ENCODE measurements at regions not wholly inside any gene's neighbourhood (a gene's known extent, or its start where the extent isn't known, plus 50 kb on each side); places are given as distances from the start of the nearest gene placed in this dataset.
"Not testable (repeated sequence)": the region's sequence is repeated elsewhere in the genome, so short reads cannot be mapped to it uniquely, and the experiment has no call there.

GRCh38 chr4:25981749-25982148 lies 67.7 kb downstream of the SMIM20 start:
- Histone ChIP-seq H3K4me1 (ENCODE audit: control insufficient read depth, insufficient read depth, low read length) (no peaks in the 10 kb centered on the region), H3K27me3 (ENCODE audit: control insufficient read depth, insufficient read depth, low read length) (peaks cover 14% of the 10 kb centered on the region), H3K9me3 (replicated peaks; ENCODE audit: low read length) (no peaks in the 10 kb centered on the region), H3K4me3 (ENCODE audit: low read length) (no peak overlapping the region), H3K4me2 (ENCODE audit: low read length) (no peak overlapping the region), H3K9ac (ENCODE audit: low read depth, low read length) (no peak overlapping the region), H3K36me3 (ENCODE audit: insufficient read depth, low read length) (no peaks in the 10 kb centered on the region)

- no peaks in the 10 kb centered on the region for H3K36me3 ChIP-seq (ENCODE audit: insufficient read depth, low read length)
- peaks cover 12% of the 10 kb centered on the region for H3K27me3 ChIP-seq (ENCODE audit: control insufficient read depth, insufficient read depth, low read length)
- H3K9ac ChIP-seq (ENCODE audit: low read depth, low read length): no peak overlapping the region
- H3K4me1 ChIP-seq (ENCODE audit: control insufficient read depth, insufficient read depth, low read length): no peaks in the 10 kb centered on the region
- H3K4me2 ChIP-seq (ENCODE audit: low read length): no peak overlapping the region
- H3K4me3 ChIP-seq (ENCODE audit: low read length): no peak overlapping the region
- H3K9me3 ChIP-seq (replicated peaks; ENCODE audit: low read length): no peaks in the 10 kb centered on the region
Measured at GRCh38 chr4:25982962-25983361, 68.9 kb downstream of the SMIM20 start.

GRCh38 chr4:25984266-25984665 lies 70.2 kb downstream of the SMIM20 start:
- no peaks in the 10 kb centered on the region for H3K36me3 ChIP-seq (ENCODE audit: insufficient read depth, low read length)
- no peak overlapping the region for H3K9ac ChIP-seq (ENCODE audit: low read depth, low read length)
- peaks cover 3% of the 10 kb centered on the region for H3K4me1 ChIP-seq (ENCODE audit: control insufficient read depth, insufficient read depth, low read length)
- H3K27me3 ChIP-seq (ENCODE audit: control insufficient read depth, insufficient read depth, low read length): peaks cover 12% of the 10 kb centered on the region
- H3K4me3 ChIP-seq (ENCODE audit: low read length): no peak overlapping the region
- H3K4me2 ChIP-seq (ENCODE audit: low read length): no peak overlapping the region
- H3K9me3 ChIP-seq (replicated peaks; ENCODE audit: low read length): no peaks in the 10 kb centered on the region

GRCh38 chr4:25984796-25985195 lies 70.8 kb downstream of the SMIM20 start:
- Histone ChIP-seq H3K4me3 (ENCODE audit: low read length) (no peak overlapping the region), H3K36me3 (ENCODE audit: insufficient read depth, low read length) (no peaks in the 10 kb centered on the region), H3K27me3 (ENCODE audit: control insufficient read depth, insufficient read depth, low read length) (peaks cover 12% of the 10 kb centered on the region), H3K9me3 (replicated peaks; ENCODE audit: low read length) (no peaks in the 10 kb centered on the region), H3K4me2 (ENCODE audit: low read length) (no peak overlapping the region), H3K9ac (ENCODE audit: low read depth, low read length) (no peak overlapping the region), H3K4me1 (ENCODE audit: control insufficient read depth, insufficient read depth, low read length) (peaks cover 3% of the 10 kb centered on the region)

- peaks cover 3% of the 10 kb centered on the region for H3K4me1 ChIP-seq (ENCODE audit: control insufficient read depth, insufficient read depth, low read length)
- no peaks in the 10 kb centered on the region for H3K9me3 ChIP-seq (replicated peaks; ENCODE audit: low read length)
- no peak overlapping the region for H3K4me2 ChIP-seq (ENCODE audit: low read length)
- H3K27me3 ChIP-seq (ENCODE audit: control insufficient read depth, insufficient read depth, low read length): peaks cover 12% of the 10 kb centered on the region
- no peak overlapping the region for H3K9ac ChIP-seq (ENCODE audit: low read depth, low read length)
- H3K4me3 ChIP-seq (ENCODE audit: low read length): no peak overlapping the region
- H3K36me3 ChIP-seq (ENCODE audit: insufficient read depth, low read length): no peaks in the 10 kb centered on the region
Measured at GRCh38 chr4:25986807-25987206, 72.8 kb downstream of the SMIM20 start.

GRCh38 chr4:25991340-25991739 lies 77.3 kb downstream of the SMIM20 start:
- Histone ChIP-seq H3K4me1 (ENCODE audit: control insufficient read depth, insufficient read depth, low read length) (peaks cover 3% of the 10 kb centered on the region), H3K9me3 (replicated peaks; ENCODE audit: low read length) (no peaks in the 10 kb centered on the region), H3K9ac (ENCODE audit: low read depth, low read length) (no peak overlapping the region), H3K36me3 (ENCODE audit: insufficient read depth, low read length) (no peaks in the 10 kb centered on the region), H3K4me3 (ENCODE audit: low read length) (no peak overlapping the region), H3K4me2 (ENCODE audit: low read length) (no peak overlapping the region), H3K27me3 (ENCODE audit: control insufficient read depth, insufficient read depth, low read length) (peaks cover 6% of the 10 kb centered on the region)

- Histone ChIP-seq H3K4me1 (ENCODE audit: control insufficient read depth, insufficient read depth, low read length) (no peaks in the 10 kb centered on the region), H3K36me3 (ENCODE audit: insufficient read depth, low read length) (no peaks in the 10 kb centered on the region), H3K9me3 (replicated peaks; ENCODE audit: low read length) (no peaks in the 10 kb centered on the region), H3K27me3 (ENCODE audit: control insufficient read depth, insufficient read depth, low read length) (no peaks in the 10 kb centered on the region), H3K9ac (ENCODE audit: low read depth, low read length) (no peak overlapping the region), H3K4me2 (ENCODE audit: low read length) (no peak overlapping the region), H3K4me3 (ENCODE audit: low read length) (no peak overlapping the region)
Measured at GRCh38 chr4:25993395-25994185, 79.6 kb downstream of the SMIM20 start.

- not testable (repeated sequence) for H3K9me3 ChIP-seq (replicated peaks; ENCODE audit: low read length); H3K9ac ChIP-seq (ENCODE audit: low read depth, low read length); H3K36me3 ChIP-seq (ENCODE audit: insufficient read depth, low read length); H3K4me3 ChIP-seq (ENCODE audit: low read length); H3K4me1 ChIP-seq (ENCODE audit: control insufficient read depth, insufficient read depth, low read length); H3K4me2 ChIP-seq (ENCODE audit: low read length); H3K27me3 ChIP-seq (ENCODE audit: control insufficient read depth, insufficient read depth, low read length)
Measured at GRCh38 chr4:25994577-25994976, 80.6 kb downstream of the SMIM20 start.

- Histone ChIP-seq H3K9me3 (replicated peaks; ENCODE audit: low read length) (no peaks in the 10 kb centered on the region), H3K9ac (ENCODE audit: low read depth, low read length) (no peak overlapping the region), H3K4me3 (ENCODE audit: low read length) (no peak overlapping the region), H3K4me2 (ENCODE audit: low read length) (no peak overlapping the region), H3K4me1 (ENCODE audit: control insufficient read depth, insufficient read depth, low read length) (peaks cover 6% of the 10 kb centered on the region), H3K27me3 (ENCODE audit: control insufficient read depth, insufficient read depth, low read length) (peaks cover 13% of the 10 kb centered on the region), H3K36me3 (ENCODE audit: insufficient read depth, low read length) (no peaks in the 10 kb centered on the region)
Measured at GRCh38 chr4:26000274-26000950, 86.4 kb downstream of the SMIM20 start.

- no peak overlapping the region for H3K4me3 ChIP-seq (ENCODE audit: low read length)
- peaks cover 6% of the 10 kb centered on the region for H3K4me1 ChIP-seq (ENCODE audit: control insufficient read depth, insufficient read depth, low read length)
- H3K9ac ChIP-seq (ENCODE audit: low read depth, low read length): no peak overlapping the region
- peaks cover 21% of the 10 kb centered on the region for H3K27me3 ChIP-seq (ENCODE audit: control insufficient read depth, insufficient read depth, low read length)
- H3K4me2 ChIP-seq (ENCODE audit: low read length): no peak overlapping the region
- no peaks in the 10 kb centered on the region for H3K36me3 ChIP-seq (ENCODE audit: insufficient read depth, low read length)
- no peaks in the 10 kb centered on the region for H3K9me3 ChIP-seq (replicated peaks; ENCODE audit: low read length)
Measured at GRCh38 chr4:26001413-26001812, 87.4 kb downstream of the SMIM20 start.

- Histone ChIP-seq H3K4me1 (ENCODE audit: control insufficient read depth, insufficient read depth, low read length) (peaks cover 6% of the 10 kb centered on the region), H3K9ac (ENCODE audit: low read depth, low read length) (no peak overlapping the region), H3K36me3 (ENCODE audit: insufficient read depth, low read length) (no peaks in the 10 kb centered on the region), H3K27me3 (ENCODE audit: control insufficient read depth, insufficient read depth, low read length) (peaks cover 21% of the 10 kb centered on the region), H3K9me3 (replicated peaks; ENCODE audit: low read length) (no peaks in the 10 kb centered on the region), H3K4me2 (ENCODE audit: low read length) (no peak overlapping the region), H3K4me3 (ENCODE audit: low read length) (no peak overlapping the region)
Measured at GRCh38 chr4:26001816-26002215, 87.8 kb downstream of the SMIM20 start.

GRCh38 chr4:26003056-26003455 lies 89.0 kb downstream of the SMIM20 start:
- Histone ChIP-seq H3K27me3 (ENCODE audit: control insufficient read depth, insufficient read depth, low read length) (peaks cover 21% of the 10 kb centered on the region), H3K4me3 (ENCODE audit: low read length) (no peak overlapping the region), H3K9me3 (replicated peaks; ENCODE audit: low read length) (no peaks in the 10 kb centered on the region), H3K9ac (ENCODE audit: low read depth, low read length) (no peak overlapping the region), H3K4me1 (ENCODE audit: control insufficient read depth, insufficient read depth, low read length) (peaks cover 6% of the 10 kb centered on the region), H3K36me3 (ENCODE audit: insufficient read depth, low read length) (no peaks in the 10 kb centered on the region), H3K4me2 (ENCODE audit: low read length) (no peak overlapping the region)

Data from skeletal muscle satellite cell (primary cell).